ENCODE measurements at regions not wholly inside any gene's neighbourhood (a gene's known extent, or its start where the extent isn't known, plus 50 kb on each side); places are given as distances from the start of the nearest gene placed in this dataset.

- Histone ChIP-seq H3K4me1 (ENCODE audit: insufficient read depth, low read length, poor library complexity, severe bottlenecking) (no peaks in the 10 kb centered on the region), H3K9me2 (ENCODE audit: insufficient read depth, low read length) (no peaks in the 10 kb centered on the region), H3K4me3 (ENCODE audit: low read depth, low read length, poor library complexity, severe bottlenecking) (no peak overlapping the region), H3K36me3 (ENCODE audit: insufficient read depth, low read length) (no peaks in the 10 kb centered on the region), H3K4me2 (ENCODE audit: low read length) (no peak overlapping the region), H4K20me1 (ENCODE audit: insufficient read depth, low read length) (no peaks in the 10 kb centered on the region), H3K27ac (ENCODE audit: low read depth, low read length, poor library complexity, severe bottlenecking) (no peak overlapping the region), H3K79me2 (ENCODE audit: insufficient read depth, low read depth, low read length) (no peaks in the 10 kb centered on the region), H3K9me3 (ENCODE audit: low read length) (no peaks in the 10 kb centered on the region), H2AFZ (ENCODE audit: low read length) (no peak overlapping the region)
- ChIA-PET POLR2A (interaction anchor here (1.3 kb wide), 1 partner anchor 10 kb away, joined by 5 read pairs; no protein-coding TSS in a partner anchor), CTCF (ENCODE audit: unreplicated experiment) (no interaction called here)
- BruUV-seq (replicated peaks), result no TSS peak
- intact Hi-C loops (cut with micrococcal nuclease; ENCODE audit: unreplicated experiment), result no loop called here
- TF ChIP-seq EZH2phosphoT487 (IDR thresholded peaks at IDR 0.05; ENCODE audit: borderline replicate concordance, low read depth, low read length), result no peak
- no peak for TF ChIP-seq CTCF (conservative IDR thresholded peaks at IDR 0.05; ENCODE audit: low read length)
- no peak for DNase-seq (ENCODE audit: low spot score)
Observed at GRCh38 chr10:94238006-94238617, 124.6 kb downstream of the NOC3L start.

- no peaks in the 10 kb centered on the region for H3K4me1 ChIP-seq (ENCODE audit: insufficient read depth, low read length, poor library complexity, severe bottlenecking)
- H3K36me3 ChIP-seq (ENCODE audit: insufficient read depth, low read length), result no peaks in the 10 kb centered on the region
- intact Hi-C loops (cut with micrococcal nuclease; ENCODE audit: unreplicated experiment), result no loop called here
- no peaks in the 10 kb centered on the region for H4K20me1 ChIP-seq (ENCODE audit: insufficient read depth, low read length)
- TF ChIP-seq EZH2phosphoT487 (IDR thresholded peaks at IDR 0.05; ENCODE audit: borderline replicate concordance, low read depth, low read length), result no peak
- no peak for TF ChIP-seq CTCF (conservative IDR thresholded peaks at IDR 0.05; ENCODE audit: low read length)
- CTCF ChIA-PET (ENCODE audit: unreplicated experiment), result no interaction called here
- DNase-seq (ENCODE audit: low spot score), result no peak
- H3K9me2 ChIP-seq (ENCODE audit: insufficient read depth, low read length), result no peaks in the 10 kb centered on the region
- H3K9me3 ChIP-seq (ENCODE audit: low read length), result no peaks in the 10 kb centered on the region
- H3K79me2 ChIP-seq (ENCODE audit: insufficient read depth, low read depth, low read length), result no peaks in the 10 kb centered on the region
- H2AFZ ChIP-seq (ENCODE audit: low read length), result no peak overlapping the region
- no TSS peak for BruUV-seq (replicated peaks)
- H3K4me2 ChIP-seq (ENCODE audit: low read length), result no peak overlapping the region
- POLR2A ChIA-PET, result interaction anchor here (0.6 kb wide), 1 partner anchor 11 kb away, joined by 3 read pairs; no protein-coding TSS in a partner anchor
- no peak overlapping the region for H3K27ac ChIP-seq (ENCODE audit: low read depth, low read length, poor library complexity, severe bottlenecking)
- no peak overlapping the region for H3K4me3 ChIP-seq (ENCODE audit: low read depth, low read length, poor library complexity, severe bottlenecking)
Observed at GRCh38 chr10:94239696-94240095, 123.0 kb downstream of the NOC3L start.

- H2AFZ ChIP-seq (ENCODE audit: low read length), result no peak overlapping the region
- H3K4me3 ChIP-seq (ENCODE audit: low read depth, low read length, poor library complexity, severe bottlenecking), result no peak overlapping the region
- POLR2A ChIA-PET, result interaction anchor here (0.6 kb wide), 1 partner anchor 11 kb away, joined by 3 read pairs; no protein-coding TSS in a partner anchor
- H3K79me2 ChIP-seq (ENCODE audit: insufficient read depth, low read depth, low read length), result no peaks in the 10 kb centered on the region
- H3K36me3 ChIP-seq (ENCODE audit: insufficient read depth, low read length), result no peaks in the 10 kb centered on the region
- no peak for DNase-seq (ENCODE audit: low spot score)
- CTCF ChIA-PET (ENCODE audit: unreplicated experiment), result no interaction called here
- no peaks in the 10 kb centered on the region for H3K9me3 ChIP-seq (ENCODE audit: low read length)
- H3K9me2 ChIP-seq (ENCODE audit: insufficient read depth, low read length), result no peaks in the 10 kb centered on the region
- BruUV-seq (replicated peaks), result no TSS peak
- H3K4me1 ChIP-seq (ENCODE audit: insufficient read depth, low read length, poor library complexity, severe bottlenecking), result no peaks in the 10 kb centered on the region
- TF ChIP-seq CTCF (conservative IDR thresholded peaks at IDR 0.05; ENCODE audit: low read length), result no peak
- TF ChIP-seq EZH2phosphoT487 (IDR thresholded peaks at IDR 0.05; ENCODE audit: borderline replicate concordance, low read depth, low read length), result no peak
- no peaks in the 10 kb centered on the region for H4K20me1 ChIP-seq (ENCODE audit: insufficient read depth, low read length)
- intact Hi-C loops (cut with micrococcal nuclease; ENCODE audit: unreplicated experiment), result no loop called here
- no peak overlapping the region for H3K4me2 ChIP-seq (ENCODE audit: low read length)
- no peak overlapping the region for H3K27ac ChIP-seq (ENCODE audit: low read depth, low read length, poor library complexity, severe bottlenecking)
Observed at GRCh38 chr10:94240491-94240890, 122.2 kb downstream of the NOC3L start.
